Keratinocyte (primary cell): ENCODE measurements at regions not wholly inside any gene's neighbourhood (a gene's known extent, or its start where the extent isn't known, plus 50 kb on each side); places are given as distances from the start of the nearest gene placed in this dataset.

Experiments used
- DNase-seq: peaks from one replicate; pipeline ENCODE4 v3.0.0-alpha.2; 2011; ENCODE audit warnings: low read depth, missing footprints, low spot score
- FAIRE-seq: peaks from 2 replicates; lab custom pipeline; 2011; peaks lifted over from hg19 to GRCh38; lab: Jason Lieb, UNC
- H2AFZ ChIP-seq: 2 replicates; pipeline ENCODE4 v1.6.0; 2012; ENCODE audit warnings: low read length, control low read depth, inconsistent platforms; ENCODE audit not compliant: control insufficient read depth
- H3K27ac ChIP-seq: 2 replicates; pipeline ENCODE4 v1.5.1; 2011; ENCODE audit warnings: low read length; ENCODE audit not compliant: control insufficient read depth, insufficient read depth
- H3K27me3 ChIP-seq: 3 replicates; pipeline ENCODE4 v1.6.0; 2011; ENCODE audit warnings: low read length; ENCODE audit not compliant: control insufficient read depth, insufficient read depth; ENCODE audit errors: extremely low read depth
- H3K36me3 ChIP-seq, 2 experiments: 2 replicates in 1 of 2; 3 replicates in 1 of 2; pipeline ENCODE4 v1.5.1; 2011; ENCODE audit warnings: low read length in 2 of 2, mild to moderate bottlenecking in 1 of 2; ENCODE audit not compliant: control insufficient read depth in 2 of 2, insufficient read depth in 2 of 2; ENCODE audit errors: extremely low read depth in 1 of 2
- H3K4me1 ChIP-seq: 3 replicates; pipeline ENCODE4 v1.5.1; 2011; ENCODE audit warnings: low read length; ENCODE audit not compliant: control insufficient read depth, insufficient read depth; ENCODE audit errors: extremely low read depth
- H3K4me2 ChIP-seq: 3 replicates; pipeline ENCODE4 v1.6.0; 2011; ENCODE audit warnings: low read depth, low read length; ENCODE audit not compliant: control insufficient read depth, insufficient read depth; ENCODE audit errors: extremely low read depth
- H3K4me3 ChIP-seq, 3 experiments: fragments of 200-600 bp in 1 of 3; sonication (generic) in 1 of 3; 2 replicates in 2 of 3; 3 replicates in 1 of 3; pipeline ENCODE4 v1.5.1; 2011 to 2016; ENCODE audit warnings: low read length in 3 of 3, mild to moderate bottlenecking in 3 of 3, control low read depth in 2 of 3, inconsistent platforms in 1 of 3, low read depth in 1 of 3, mixed read lengths in 1 of 3, mixed run types in 1 of 3, moderate library complexity in 1 of 3; ENCODE audit not compliant: control insufficient read depth in 2 of 3, insufficient read depth in 2 of 3; ENCODE audit errors: extremely low read depth in 1 of 3
- H3K79me2 ChIP-seq: 2 replicates; pipeline ENCODE4 v1.6.0; 2012; ENCODE audit warnings: low read length; ENCODE audit not compliant: control insufficient read depth, insufficient read depth
- H3K9ac ChIP-seq: 3 replicates; pipeline ENCODE4 v1.6.0; 2011; ENCODE audit warnings: low read length; ENCODE audit not compliant: control insufficient read depth, insufficient read depth; ENCODE audit errors: extremely low read depth
- H3K9me1 ChIP-seq: 3 replicates; pipeline ENCODE4 v1.6.0; 2011; ENCODE audit warnings: low read length; ENCODE audit not compliant: control insufficient read depth, insufficient read depth; ENCODE audit errors: extremely low read depth
- H3K9me3 ChIP-seq: 2 replicates; pipeline ENCODE4 v1.5.1; 2012; ENCODE audit warnings: low read depth, low read length; ENCODE audit not compliant: control insufficient read depth
- H4K20me1 ChIP-seq: 3 replicates; pipeline ENCODE4 v1.6.0; 2011; ENCODE audit warnings: low read length; ENCODE audit not compliant: control insufficient read depth, insufficient read depth; ENCODE audit errors: extremely low read depth
- EZH2 ChIP-seq: IDR thresholded peaks from one replicate; pipeline ENCODE4 v1.6.1; 2012; ENCODE audit warnings: inconsistent platforms, mild to moderate bottlenecking, low read length, moderate library complexity
- dilution Hi-C: fragments of 300-500 bp; cut with MboI; formaldehyde crosslinking; loops from one replicate; pipeline ENCODE4 v1.7.0; 2020; ENCODE audit warnings: low sequenced_read_pairs; ENCODE audit not compliant: extremely low pct_ligation_motif_present
- TF ChIP-seq, protein P1 (sequence below), 3 experiments: IDR thresholded peaks in 1 of 3; conservative IDR thresholded peaks in 1 of 3; optimal IDR thresholded peaks in 1 of 3; 2 replicates in 2 of 3; 3 replicates in 1 of 3; pipeline versions ENCODE3 to v1.5.1; 2011; ENCODE audit warnings: low read length in 3 of 3, mild to moderate bottlenecking in 3 of 3, moderate library complexity in 2 of 3, control low read depth in 1 of 3, inconsistent platforms in 1 of 3; ENCODE audit not compliant: insufficient read depth in 2 of 3; ENCODE audit errors: extremely low read depth in 1 of 3

DNA sequence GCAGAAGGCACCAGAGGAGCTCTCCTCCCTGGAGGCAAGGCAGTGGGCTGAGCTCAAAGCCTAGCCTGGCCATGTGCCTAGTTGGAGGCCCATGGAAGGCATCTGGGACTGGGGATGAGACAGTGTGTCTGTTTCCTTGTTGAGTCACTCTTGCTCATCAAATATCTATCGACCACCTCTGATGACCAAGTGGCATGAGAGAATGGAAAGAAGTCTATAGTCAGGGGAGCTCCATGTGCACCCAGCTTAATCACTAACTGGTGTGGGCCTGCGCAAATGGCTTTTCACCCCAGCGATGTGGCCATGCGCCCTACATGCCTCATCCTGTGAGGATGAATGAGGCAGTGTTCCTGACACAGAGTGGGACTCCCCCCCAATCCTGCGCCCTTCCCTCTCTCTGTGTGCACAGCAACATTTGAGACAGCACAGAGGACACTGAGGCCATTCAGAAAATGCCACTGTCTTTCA, 229.9 kb downstream of the RPS24 start:
- dilution Hi-C loops: no loop called here
- FAIRE-seq: no peak
- no peak overlapping the region for H3K9ac ChIP-seq
- peak; percentile 11 for DNase-seq
- H3K79me2 ChIP-seq: no peaks in the 10 kb centered on the region
- no peaks in the 10 kb centered on the region for H3K9me3 ChIP-seq
- TF ChIP-seq EZH2: no peak
- TF ChIP-seq, protein P1, sequence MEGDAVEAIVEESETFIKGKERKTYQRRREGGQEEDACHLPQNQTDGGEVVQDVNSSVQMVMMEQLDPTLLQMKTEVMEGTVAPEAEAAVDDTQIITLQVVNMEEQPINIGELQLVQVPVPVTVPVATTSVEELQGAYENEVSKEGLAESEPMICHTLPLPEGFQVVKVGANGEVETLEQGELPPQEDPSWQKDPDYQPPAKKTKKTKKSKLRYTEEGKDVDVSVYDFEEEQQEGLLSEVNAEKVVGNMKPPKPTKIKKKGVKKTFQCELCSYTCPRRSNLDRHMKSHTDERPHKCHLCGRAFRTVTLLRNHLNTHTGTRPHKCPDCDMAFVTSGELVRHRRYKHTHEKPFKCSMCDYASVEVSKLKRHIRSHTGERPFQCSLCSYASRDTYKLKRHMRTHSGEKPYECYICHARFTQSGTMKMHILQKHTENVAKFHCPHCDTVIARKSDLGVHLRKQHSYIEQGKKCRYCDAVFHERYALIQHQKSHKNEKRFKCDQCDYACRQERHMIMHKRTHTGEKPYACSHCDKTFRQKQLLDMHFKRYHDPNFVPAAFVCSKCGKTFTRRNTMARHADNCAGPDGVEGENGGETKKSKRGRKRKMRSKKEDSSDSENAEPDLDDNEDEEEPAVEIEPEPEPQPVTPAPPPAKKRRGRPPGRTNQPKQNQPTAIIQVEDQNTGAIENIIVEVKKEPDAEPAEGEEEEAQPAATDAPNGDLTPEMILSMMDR (optimal IDR thresholded peaks at IDR 0.05 in 1 of 3, IDR thresholded peaks at IDR 0.05 in 1 of 3, conservative IDR thresholded peaks at IDR 0.05 in 1 of 3; ENCODE audit: extremely low read depth in 1 of 3, insufficient read depth in 2 of 3, low read length in 3 of 3): no peak
- H3K4me1 ChIP-seq: no peaks in the 10 kb centered on the region
- no peaks in the 10 kb centered on the region for H3K9me1 ChIP-seq
- no peak overlapping the region for H3K27ac ChIP-seq
- H3K4me3 ChIP-seq: no peak overlapping the region
- no peaks in the 10 kb centered on the region for H3K36me3 ChIP-seq
- H4K20me1 ChIP-seq: no peaks in the 10 kb centered on the region
- H2AFZ ChIP-seq: no peak overlapping the region
- no peak overlapping the region for H3K4me2 ChIP-seq
- H3K27me3 ChIP-seq: no peaks in the 10 kb centered on the region

DNA sequence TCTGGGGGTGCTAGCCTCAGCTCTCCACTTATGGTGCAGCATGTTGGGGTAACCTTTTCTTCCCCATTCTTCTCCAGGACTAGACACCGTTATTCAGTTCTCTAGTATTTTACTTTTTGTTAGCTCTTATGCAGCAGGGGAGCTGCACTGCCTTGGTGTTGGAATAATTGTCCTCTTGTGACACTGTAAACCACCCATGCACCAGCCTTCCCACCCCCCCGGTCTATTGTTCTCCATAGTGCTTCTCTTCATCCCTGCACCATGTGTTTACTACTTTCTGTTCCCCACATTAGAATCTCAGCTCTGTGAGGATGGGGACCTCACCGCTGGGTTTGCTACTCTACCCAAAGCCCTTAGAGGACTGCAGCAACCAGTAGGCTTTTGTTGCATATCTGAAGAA, 230.7 kb downstream of the RPS24 start:
- Histone ChIP-seq H2AFZ (no peak overlapping the region), H3K36me3 (no peaks in the 10 kb centered on the region), H4K20me1 (no peaks in the 10 kb centered on the region), H3K4me2 (no peak overlapping the region), H3K9me1 (no peaks in the 10 kb centered on the region), H3K4me1 (no peaks in the 10 kb centered on the region), H3K27me3 (no peaks in the 10 kb centered on the region), H3K27ac (no peak overlapping the region), H3K79me2 (no peaks in the 10 kb centered on the region), H3K9ac (no peak overlapping the region), H3K4me3 (no peak overlapping the region), H3K9me3 (no peaks in the 10 kb centered on the region)
- dilution Hi-C loops: no loop called here
- DNase-seq (no peak), FAIRE-seq (no peak)
- TF ChIP-seq, protein P1 (optimal IDR thresholded peaks at IDR 0.05 in 1 of 3, IDR thresholded peaks at IDR 0.05 in 1 of 3, conservative IDR thresholded peaks at IDR 0.05 in 1 of 3; ENCODE audit: extremely low read depth in 1 of 3, insufficient read depth in 2 of 3, low read length in 3 of 3): no peak
- TF ChIP-seq EZH2: no peak
